Loucy (cell line): ENCODE measurements at regions not wholly inside any gene's neighbourhood (a gene's known extent, or its start where the extent isn't known, plus 50 kb on each side); places are given as distances from the start of the nearest gene placed in this dataset.

ENCODE experiments used
- H2AFZ ChIP-seq: fragments of 200-600 bp; sonication (generic); 2 replicates; pipeline ENCODE4 v1.6.0; 2016; ENCODE audit warnings: antibody characterized with exemption, mild to moderate bottlenecking, low read length, moderate library complexity
- H3F3A ChIP-seq: fragments of 200-600 bp; 2 replicates; pipeline ENCODE4 v1.6.0; 2016; ENCODE audit warnings: antibody characterized with exemption, low read depth, mild to moderate bottlenecking
- H3K27me3 ChIP-seq: fragments of 200-600 bp; sonication (generic); 2 replicates; pipeline ENCODE4 v1.6.1; 2014; ENCODE audit warnings: low read length, mild to moderate bottlenecking; ENCODE audit not compliant: insufficient read depth, poor library complexity, severe bottlenecking
- H3K36me3 ChIP-seq: fragments of 200-600 bp; sonication (generic); 2 replicates; pipeline ENCODE4 v1.6.1; 2016; ENCODE audit warnings: low read length; ENCODE audit not compliant: insufficient read depth
- H3K4me1 ChIP-seq: fragments of 200-600 bp; sonication (generic); 2 replicates; pipeline ENCODE4 v1.5.1; 2014; ENCODE audit warnings: low read length, mild to moderate bottlenecking; ENCODE audit not compliant: insufficient read depth, poor library complexity, severe bottlenecking
- H3K4me2 ChIP-seq: fragments of 200-600 bp; sonication (generic); 2 replicates; pipeline ENCODE4 v1.6.0; 2014; ENCODE audit warnings: antibody characterized with exemption, low read length, low read depth, mild to moderate bottlenecking; ENCODE audit not compliant: poor library complexity, severe bottlenecking
- H3K4me3 ChIP-seq: fragments of 200-600 bp; sonication (generic); 2 replicates; pipeline ENCODE4 v1.5.1; 2014; ENCODE audit warnings: low read length, mild to moderate bottlenecking, mixed read lengths; ENCODE audit not compliant: poor library complexity, severe bottlenecking
- H3K79me2 ChIP-seq: fragments of 200-600 bp; sonication (generic); 2 replicates; pipeline ENCODE4 v1.6.1; 2014; ENCODE audit warnings: low read length; ENCODE audit not compliant: insufficient read depth
- H3K9ac ChIP-seq: fragments of 200-600 bp; sonication (generic); 2 replicates; pipeline ENCODE4 v1.6.0; 2014; ENCODE audit warnings: mild to moderate bottlenecking, low read depth, low read length, moderate library complexity; ENCODE audit not compliant: poor library complexity, severe bottlenecking
- H3K9me2 ChIP-seq: fragments of 200-600 bp; sonication (generic); replicated peaks from 2 replicates; pipeline ENCODE4 v1.6.1; 2016; ENCODE audit warnings: low read depth, low read length, mixed read lengths
- H3K9me3 ChIP-seq: fragments of 200-600 bp; sonication (generic); 2 replicates; pipeline ENCODE4 v1.6.1; 2014; ENCODE audit warnings: mild to moderate bottlenecking, antibody characterized with exemption, low read length, low read depth; ENCODE audit not compliant: insufficient read depth
- H4K20me1 ChIP-seq: fragments of 200-600 bp; sonication (generic); 2 replicates; pipeline ENCODE4 v1.6.0; 2014; ENCODE audit warnings: antibody characterized with exemption, low read length, mild to moderate bottlenecking; ENCODE audit not compliant: insufficient read depth, poor library complexity, severe bottlenecking
- CTCF ChIP-seq: fragments of 200-600 bp; sonication (generic); conservative IDR thresholded peaks from 2 replicates; pipeline ENCODE4 v1.5.1; 2014; ENCODE audit warnings: mild to moderate bottlenecking, antibody characterized with exemption, low read length
- EZH2phosphoT487 ChIP-seq: fragments of 200-600 bp; IDR thresholded peaks from 2 replicates; pipeline ENCODE4 v1.6.1; 2018; ENCODE audit warnings: antibody characterized with exemption, mild to moderate bottlenecking, moderate library complexity, borderline replicate concordance

- Histone ChIP-seq H4K20me1 (no peaks in the 10 kb centered on the region), H3K9me3 (no peaks in the 10 kb centered on the region), H2AFZ (no peak overlapping the region), H3F3A (no peaks in the 10 kb centered on the region), H3K9me2 (no peaks in the 10 kb centered on the region), H3K79me2 (no peaks in the 10 kb centered on the region), H3K4me2 (no peak overlapping the region), H3K27me3 (no peaks in the 10 kb centered on the region), H3K4me3 (no peak overlapping the region), H3K9ac (no peak overlapping the region), H3K4me1 (no peaks in the 10 kb centered on the region), H3K36me3 (no peaks in the 10 kb centered on the region)
- TF ChIP-seq EZH2phosphoT487 (no peak), CTCF (no peak)
These were observed 1262.9 kb downstream of the FSCB start for GRCh38 chr14:43244142-43244625.

GRCh38 chr14:43243168-43243567 is 1263.9 kb downstream of the FSCB start:
- H3K9me2 ChIP-seq = no peaks in the 10 kb centered on the region

DNA sequence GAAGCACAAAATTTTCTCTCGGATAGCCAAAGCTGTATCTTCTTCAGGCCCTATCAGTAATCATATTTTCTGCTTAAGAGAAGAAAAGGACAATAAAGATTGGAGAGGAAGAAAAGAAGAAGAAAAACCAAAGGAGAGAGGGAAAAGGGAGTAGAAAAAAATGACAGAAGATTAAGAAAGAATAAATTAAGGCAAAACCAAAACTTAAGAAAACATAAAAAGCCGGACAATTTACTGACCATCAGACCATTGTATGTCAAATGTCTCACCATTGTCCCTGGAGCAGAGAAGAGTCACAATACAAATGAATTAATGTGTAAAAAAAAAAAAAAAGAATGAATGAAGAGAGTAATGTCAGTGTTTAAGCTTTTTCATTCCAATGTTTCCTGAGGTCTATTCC is 1274.8 kb downstream of the FSCB start:
- no peaks in the 10 kb centered on the region for H3F3A ChIP-seq
- H3K4me2 ChIP-seq = no peak overlapping the region
- no peak overlapping the region for H3K9ac ChIP-seq
- H3K4me1 ChIP-seq = no peaks in the 10 kb centered on the region
- no peaks in the 10 kb centered on the region for H3K79me2 ChIP-seq
- no peaks in the 10 kb centered on the region for H3K9me2 ChIP-seq
- no peak for TF ChIP-seq EZH2phosphoT487
- TF ChIP-seq CTCF = no peak
- no peaks in the 10 kb centered on the region for H3K9me3 ChIP-seq
- H3K27me3 ChIP-seq = no peaks in the 10 kb centered on the region
- no peaks in the 10 kb centered on the region for H4K20me1 ChIP-seq
- H3K36me3 ChIP-seq = no peaks in the 10 kb centered on the region
- no peak overlapping the region for H3K4me3 ChIP-seq
- no peak overlapping the region for H2AFZ ChIP-seq

More at GRCh38 chr14:43243168-43243567, 1263.9 kb downstream of the FSCB start:
- H3K9ac ChIP-seq = no peak overlapping the region
- no peaks in the 10 kb centered on the region for H3K36me3 ChIP-seq
- no peaks in the 10 kb centered on the region for H3K4me1 ChIP-seq
- no peaks in the 10 kb centered on the region for H4K20me1 ChIP-seq
- H3F3A ChIP-seq = no peaks in the 10 kb centered on the region
- no peak overlapping the region for H3K4me3 ChIP-seq
- no peak for TF ChIP-seq CTCF
- TF ChIP-seq EZH2phosphoT487 = no peak
- H3K79me2 ChIP-seq = no peaks in the 10 kb centered on the region
- H3K4me2 ChIP-seq = no peak overlapping the region
- H3K27me3 ChIP-seq = no peaks in the 10 kb centered on the region
- no peaks in the 10 kb centered on the region for H3K9me3 ChIP-seq
- H2AFZ ChIP-seq = no peak overlapping the region
